ENCODE measurements at regions not wholly inside any gene's neighbourhood (a gene's known extent, or its start where the extent isn't known, plus 50 kb on each side); places are given as distances from the start of the nearest gene placed in this dataset.

GRCh38 chr15:79562403-79562815, 130.3 kb downstream of the MINAR1 start:
- H3K36me3 ChIP-seq (ENCODE audit: control insufficient read depth in 2 of 2, insufficient read depth in 1 of 2, low read length in 2 of 2): no peaks in the 10 kb centered on the region
- H3K4me1 ChIP-seq (ENCODE audit: control insufficient read depth, insufficient read depth, low read length): no peaks in the 10 kb centered on the region
- ChIA-PET CTCF (interaction anchor here (0.6 kb wide), 1 partner anchor 24 kb away, joined by 3 read pairs; no protein-coding TSS in a partner anchor), POLR2A (no interaction called here)
- TF ChIP-seq ZNF596 (tag by site-specific recombination; IDR thresholded peaks at IDR 0.05) (no peak), ZNF366 (tag by site-specific recombination; conservative IDR thresholded peaks at IDR 0.05) (no peak), BCL11B (tag by site-specific recombination; IDR thresholded peaks at IDR 0.05; ENCODE audit: low read depth) (no peak), ZNF391 (tag by site-specific recombination; IDR thresholded peaks at IDR 0.05; ENCODE audit: borderline replicate concordance, low read depth) (no peak), ZNF132 (tag by site-specific recombination; IDR thresholded peaks at IDR 0.05; ENCODE audit: borderline replicate concordance) (no peak), EGR2 (tag by site-specific recombination; IDR thresholded peaks at IDR 0.05; ENCODE audit: low read depth) (no peak), ZNF548 (tag by site-specific recombination; IDR thresholded peaks at IDR 0.05) (no peak), ZNF157 (tag by site-specific recombination; IDR thresholded peaks at IDR 0.05) (no peak), PRDM1 (tag by site-specific recombination; IDR thresholded peaks at IDR 0.05) (no peak), KLF8 (tag by site-specific recombination; IDR thresholded peaks at IDR 0.05) (no peak), GLI2 (tag by site-specific recombination; IDR thresholded peaks at IDR 0.05; ENCODE audit: borderline replicate concordance, low read depth) (no peak), ZNF146 (tag by site-specific recombination; IDR thresholded peaks at IDR 0.05) (no peak), KLF10 (tag by site-specific recombination; IDR thresholded peaks at IDR 0.05) (no peak), ZNF600 (tag by site-specific recombination; IDR thresholded peaks at IDR 0.05) (no peak), HOXC10 (CRISPR knock-in tag; IDR thresholded peaks at IDR 0.05) (no peak), ZBTB8A (tag by site-specific recombination; IDR thresholded peaks at IDR 0.05) (no peak), ZFP37 (tag by site-specific recombination; IDR thresholded peaks at IDR 0.05) (no peak), ZEB2 (tag by site-specific recombination; IDR thresholded peaks at IDR 0.05) (no peak), ZNF398 (tag by site-specific recombination; IDR thresholded peaks at IDR 0.05) (no peak), ZNF138 (tag by site-specific recombination; IDR thresholded peaks at IDR 0.05; ENCODE audit: borderline replicate concordance) (no peak)
- no peak overlapping the region for H3K27ac ChIP-seq (ENCODE audit: extremely low read depth, low read depth, low read length)
- no peaks in the 10 kb centered on the region for H3K9me3 ChIP-seq (ENCODE audit: control insufficient read depth, insufficient read depth, low read depth, low read length)
- H3K4me3 ChIP-seq (ENCODE audit: low read depth, low read length): no peak overlapping the region

GRCh38 chr15:79562899-79563298, 130.8 kb downstream of the MINAR1 start:
- ChIA-PET CTCF (interaction anchor here (0.6 to 3.5 kb wide), 2 partner anchors 34 to 767 kb away, joined by 3 to 17 read pairs; no protein-coding TSS in a partner anchor), POLR2A (no interaction called here)
- no peaks in the 10 kb centered on the region for H3K4me1 ChIP-seq (ENCODE audit: control insufficient read depth, insufficient read depth, low read length)
- H3K9me3 ChIP-seq (ENCODE audit: control insufficient read depth, insufficient read depth, low read depth, low read length): no peaks in the 10 kb centered on the region
- no peak overlapping the region for H3K4me3 ChIP-seq (ENCODE audit: low read depth, low read length)
- no peaks in the 10 kb centered on the region for H3K36me3 ChIP-seq (ENCODE audit: control insufficient read depth in 2 of 2, insufficient read depth in 1 of 2, low read length in 2 of 2)
- no peak overlapping the region for H3K27ac ChIP-seq (ENCODE audit: extremely low read depth, low read depth, low read length)
- no peak for TF ChIP-seq PRDM6 (tag by site-specific recombination; IDR thresholded peaks at IDR 0.05)
- TF ChIP-seq SETDB1 (IDR thresholded peaks at IDR 0.05; ENCODE audit: insufficient read length, low read length): no peak
- TF ChIP-seq ZBTB26 (tag by site-specific recombination; optimal IDR thresholded peaks at IDR 0.05): no peak
- no peak for TF ChIP-seq PRDM10 (tag by site-specific recombination; IDR thresholded peaks at IDR 0.05)
- no peak for TF ChIP-seq ZNF280C (tag by site-specific recombination; IDR thresholded peaks at IDR 0.05)
- TF ChIP-seq ZNF132 (tag by site-specific recombination; IDR thresholded peaks at IDR 0.05; ENCODE audit: borderline replicate concordance): no peak
- no peak for TF ChIP-seq ZBTB17 (tag by site-specific recombination; IDR thresholded peaks at IDR 0.05)
- TF ChIP-seq ZNF121 (tag by site-specific recombination; IDR thresholded peaks at IDR 0.05): no peak
